SK-N-SH treated with all-trans-retinoic acid at 6 μM for 48 hours (cell line): ENCODE measurements at regions not wholly inside any gene's neighbourhood (a gene's known extent, or its start where the extent isn't known, plus 50 kb on each side); places are given as distances from the start of the nearest gene placed in this dataset.

ENCODE experiments used
- ATAC-seq: fragments of 200-7000 bp; cut with Tn5 transposase; 3 replicates; pipeline ENCODE4 v1.9.1; 2020; ENCODE audit warnings: mild to moderate bottlenecking, moderate library complexity
- BACH2 ChIP-seq: fragments of 250-450 bp; sonication (Bioruptor Pico); IDR thresholded peaks from 2 replicates; pipeline ENCODE4 v1.9.0; 2021; ENCODE audit warnings: mild to moderate bottlenecking, borderline replicate concordance
- CREB5 ChIP-seq: fragments of 250-450 bp; sonication (Bioruptor Pico); IDR thresholded peaks from 2 replicates; pipeline ENCODE4 v1.5.1; 2020; ENCODE audit warnings: low read depth, mild to moderate bottlenecking, moderate library complexity
- CSDC2 ChIP-seq: fragments of 250-450 bp; sonication (Bioruptor Pico); IDR thresholded peaks from 2 replicates; pipeline ENCODE4 v1.5.0; 2020; ENCODE audit warnings: mild to moderate bottlenecking, moderate library complexity
- CSRNP3 ChIP-seq: fragments of 250-450 bp; sonication (Bioruptor Pico); IDR thresholded peaks from 2 replicates; pipeline ENCODE4 v1.5.1; 2021; ENCODE audit warnings: mild to moderate bottlenecking, moderate library complexity
- ESRRG ChIP-seq: fragments of 250-450 bp; sonication (Bioruptor Pico); IDR thresholded peaks from 2 replicates; pipeline ENCODE4 v1.6.1; 2021; ENCODE audit warnings: mild to moderate bottlenecking
- GLIS3 ChIP-seq: fragments of 250-450 bp; sonication (Bioruptor Pico); IDR thresholded peaks from 2 replicates; pipeline ENCODE4 v1.5.0; 2020; ENCODE audit warnings: mild to moderate bottlenecking, moderate library complexity
- ISL1 ChIP-seq: fragments of 250-450 bp; sonication (Bioruptor Pico); IDR thresholded peaks from 2 replicates; pipeline ENCODE4 v2.1.2; 2022; ENCODE audit warnings: mild to moderate bottlenecking, moderate library complexity
- OSR1 ChIP-seq: fragments of 250-450 bp; sonication (Bioruptor Pico); IDR thresholded peaks from 2 replicates; pipeline ENCODE4 v1.8.0; 2022; ENCODE audit warnings: moderate library complexity, mild to moderate bottlenecking, inconsistent platforms
- PPARA ChIP-seq: fragments of 250-450 bp; sonication (Bioruptor Pico); IDR thresholded peaks from 2 replicates; pipeline ENCODE4 v1.5.0; 2020; ENCODE audit warnings: mild to moderate bottlenecking, borderline replicate concordance
- RARB ChIP-seq: fragments of 250-450 bp; sonication (Bioruptor Pico); IDR thresholded peaks from 2 replicates; pipeline ENCODE4 v1.8.0; 2021; ENCODE audit warnings: mild to moderate bottlenecking, moderate library complexity
- SNAI2 ChIP-seq: fragments of 250-450 bp; sonication (Bioruptor Pico); IDR thresholded peaks from 2 replicates; pipeline ENCODE4 v1.5.0; 2020; ENCODE audit warnings: mild to moderate bottlenecking, moderate library complexity
- TCF4 ChIP-seq: fragments of 250-450 bp; sonication (Bioruptor Pico); IDR thresholded peaks from 2 replicates; pipeline ENCODE4 v1.8.0; 2021; ENCODE audit warnings: mild to moderate bottlenecking, moderate library complexity, borderline replicate concordance
- TOX ChIP-seq: fragments of 250-450 bp; sonication (Bioruptor Pico); IDR thresholded peaks from 2 replicates; pipeline ENCODE4 v1.8.0; 2021; ENCODE audit warnings: mild to moderate bottlenecking, moderate library complexity, borderline replicate concordance
- ZC3H10 ChIP-seq: fragments of 250-450 bp; sonication (Bioruptor Pico); IDR thresholded peaks from 2 replicates; pipeline ENCODE4 v1.5.1; 2021; ENCODE audit warnings: mild to moderate bottlenecking, moderate library complexity
- ZFP3 ChIP-seq: fragments of 250-450 bp; sonication (Bioruptor Pico); IDR thresholded peaks from 2 replicates; pipeline ENCODE4 v1.5.0; 2020; ENCODE audit warnings: mild to moderate bottlenecking, moderate library complexity
- ZFP30 ChIP-seq: fragments of 450-650 bp; formaldehyde crosslinking; IDR thresholded peaks from 2 replicates; pipeline ENCODE4 v1.5.0; 2022; ENCODE audit warnings: mild to moderate bottlenecking, moderate library complexity
- ZNF565 ChIP-seq: fragments of 450-650 bp; formaldehyde crosslinking; conservative IDR thresholded peaks from 2 replicates; pipeline ENCODE4 v1.5.0; 2020; ENCODE audit warnings: low read depth, mild to moderate bottlenecking, moderate library complexity
- ZNF70 ChIP-seq: fragments of 450-650 bp; formaldehyde crosslinking; IDR thresholded peaks from 2 replicates; pipeline ENCODE4 v1.5.0; 2020; ENCODE audit warnings: mild to moderate bottlenecking, moderate library complexity
- TF ChIP-seq, protein P1 (sequence below): fragments of 250-450 bp; sonication (Bioruptor Pico); IDR thresholded peaks from 2 replicates; pipeline ENCODE4 v1.5.0; 2020; ENCODE audit warnings: mild to moderate bottlenecking, moderate library complexity
- TF ChIP-seq, protein P2 (sequence below): fragments of 250-450 bp; sonication (Bioruptor Pico); IDR thresholded peaks from 2 replicates; pipeline ENCODE4 v1.8.0; 2020; ENCODE audit warnings: mild to moderate bottlenecking, moderate library complexity, borderline replicate concordance
- TF ChIP-seq, protein P3 (sequence below): fragments of 250-450 bp; sonication (Bioruptor Pico); IDR thresholded peaks from 2 replicates; pipeline ENCODE4 v1.8.0; 2021; ENCODE audit warnings: low read depth, mild to moderate bottlenecking, moderate library complexity, borderline replicate concordance

DNA sequence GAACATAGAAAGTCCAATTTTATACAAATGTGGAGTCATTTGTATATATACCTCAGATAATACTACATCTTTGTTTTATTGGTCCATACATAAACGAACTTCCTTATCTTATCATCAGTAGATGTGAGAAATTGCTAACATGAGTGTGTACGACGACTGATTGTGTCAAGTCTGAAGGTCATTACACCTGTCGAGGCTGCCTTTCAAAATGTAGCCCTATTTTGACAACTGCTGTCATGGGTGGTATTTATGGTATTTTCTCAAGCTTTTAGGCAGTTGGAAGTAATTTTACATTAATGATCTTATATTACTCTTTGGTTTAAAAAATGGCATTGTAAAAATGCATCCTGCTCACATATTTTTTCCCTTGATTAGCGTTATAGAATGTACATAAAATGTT lies 183.7 kb upstream of the DNAJC19 start:
- TF ChIP-seq CREB5 (CRISPR knock-in tag) (no peak), ESRRG (CRISPR knock-in tag) (no peak), TCF4 (CRISPR knock-in tag) (no peak), GLIS3 (CRISPR knock-in tag) (no peak), ISL1 (CRISPR knock-in tag) (no peak), BACH2 (no peak), TOX (CRISPR knock-in tag) (no peak), PPARA (no peak), CSRNP3 (no peak), OSR1 (CRISPR knock-in tag) (no peak), SNAI2 (no peak), CSDC2 (CRISPR knock-in tag) (no peak), ZC3H10 (CRISPR knock-in tag) (no peak), ZNF565 (CRISPR knock-in tag) (no peak)
- TF ChIP-seq, protein P1, sequence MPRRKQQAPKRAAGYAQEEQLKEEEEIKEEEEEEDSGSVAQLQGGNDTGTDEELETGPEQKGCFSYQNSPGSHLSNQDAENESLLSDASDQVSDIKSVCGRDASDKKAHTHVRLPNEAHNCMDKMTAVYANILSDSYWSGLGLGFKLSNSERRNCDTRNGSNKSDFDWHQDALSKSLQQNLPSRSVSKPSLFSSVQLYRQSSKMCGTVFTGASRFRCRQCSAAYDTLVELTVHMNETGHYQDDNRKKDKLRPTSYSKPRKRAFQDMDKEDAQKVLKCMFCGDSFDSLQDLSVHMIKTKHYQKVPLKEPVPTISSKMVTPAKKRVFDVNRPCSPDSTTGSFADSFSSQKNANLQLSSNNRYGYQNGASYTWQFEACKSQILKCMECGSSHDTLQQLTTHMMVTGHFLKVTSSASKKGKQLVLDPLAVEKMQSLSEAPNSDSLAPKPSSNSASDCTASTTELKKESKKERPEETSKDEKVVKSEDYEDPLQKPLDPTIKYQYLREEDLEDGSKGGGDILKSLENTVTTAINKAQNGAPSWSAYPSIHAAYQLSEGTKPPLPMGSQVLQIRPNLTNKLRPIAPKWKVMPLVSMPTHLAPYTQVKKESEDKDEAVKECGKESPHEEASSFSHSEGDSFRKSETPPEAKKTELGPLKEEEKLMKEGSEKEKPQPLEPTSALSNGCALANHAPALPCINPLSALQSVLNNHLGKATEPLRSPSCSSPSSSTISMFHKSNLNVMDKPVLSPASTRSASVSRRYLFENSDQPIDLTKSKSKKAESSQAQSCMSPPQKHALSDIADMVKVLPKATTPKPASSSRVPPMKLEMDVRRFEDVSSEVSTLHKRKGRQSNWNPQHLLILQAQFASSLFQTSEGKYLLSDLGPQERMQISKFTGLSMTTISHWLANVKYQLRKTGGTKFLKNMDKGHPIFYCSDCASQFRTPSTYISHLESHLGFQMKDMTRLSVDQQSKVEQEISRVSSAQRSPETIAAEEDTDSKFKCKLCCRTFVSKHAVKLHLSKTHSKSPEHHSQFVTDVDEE = no peak
- no peak for ATAC-seq

DNA sequence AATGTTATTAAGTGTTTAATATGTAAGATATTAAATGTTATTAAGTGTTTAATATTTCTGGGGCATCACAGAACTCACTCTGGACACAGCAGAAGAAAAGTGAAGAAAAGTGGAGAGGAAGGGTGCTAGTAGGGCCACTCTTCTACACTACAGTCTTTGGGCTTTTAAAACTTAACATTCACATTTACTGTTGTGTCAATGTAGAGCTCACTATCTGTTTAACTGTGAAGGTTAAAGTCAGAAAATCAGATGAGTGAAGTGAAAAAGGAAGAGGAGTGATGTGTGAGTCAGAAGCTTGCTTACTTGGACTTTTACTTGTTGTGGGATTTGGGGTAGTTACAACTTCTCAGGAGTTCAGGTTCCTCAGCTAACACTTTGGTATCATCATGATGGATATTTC lies 145.3 kb upstream of the DNAJC19 start:
- ATAC-seq = no peak
- TF ChIP-seq CSRNP3 = no peak
- TF ChIP-seq OSR1 (CRISPR knock-in tag) = no peak
- no peak for TF ChIP-seq PPARA
- TF ChIP-seq, protein P2, sequence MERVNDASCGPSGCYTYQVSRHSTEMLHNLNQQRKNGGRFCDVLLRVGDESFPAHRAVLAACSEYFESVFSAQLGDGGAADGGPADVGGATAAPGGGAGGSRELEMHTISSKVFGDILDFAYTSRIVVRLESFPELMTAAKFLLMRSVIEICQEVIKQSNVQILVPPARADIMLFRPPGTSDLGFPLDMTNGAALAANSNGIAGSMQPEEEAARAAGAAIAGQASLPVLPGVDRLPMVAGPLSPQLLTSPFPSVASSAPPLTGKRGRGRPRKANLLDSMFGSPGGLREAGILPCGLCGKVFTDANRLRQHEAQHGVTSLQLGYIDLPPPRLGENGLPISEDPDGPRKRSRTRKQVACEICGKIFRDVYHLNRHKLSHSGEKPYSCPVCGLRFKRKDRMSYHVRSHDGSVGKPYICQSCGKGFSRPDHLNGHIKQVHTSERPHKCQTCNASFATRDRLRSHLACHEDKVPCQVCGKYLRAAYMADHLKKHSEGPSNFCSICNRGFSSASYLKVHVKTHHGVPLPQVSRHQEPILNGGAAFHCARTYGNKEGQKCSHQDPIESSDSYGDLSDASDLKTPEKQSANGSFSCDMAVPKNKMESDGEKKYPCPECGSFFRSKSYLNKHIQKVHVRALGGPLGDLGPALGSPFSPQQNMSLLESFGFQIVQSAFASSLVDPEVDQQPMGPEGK = no peak
- no peak for TF ChIP-seq ZFP3
- no peak for TF ChIP-seq RARB (CRISPR knock-in tag)
- no peak for TF ChIP-seq ZNF70
- TF ChIP-seq ZNF565 (CRISPR knock-in tag) = no peak
- no peak for TF ChIP-seq TCF4 (CRISPR knock-in tag)
- no peak for TF ChIP-seq CSDC2 (CRISPR knock-in tag)
- TF ChIP-seq ZC3H10 (CRISPR knock-in tag) = no peak
- no peak for TF ChIP-seq ISL1 (CRISPR knock-in tag)

DNA sequence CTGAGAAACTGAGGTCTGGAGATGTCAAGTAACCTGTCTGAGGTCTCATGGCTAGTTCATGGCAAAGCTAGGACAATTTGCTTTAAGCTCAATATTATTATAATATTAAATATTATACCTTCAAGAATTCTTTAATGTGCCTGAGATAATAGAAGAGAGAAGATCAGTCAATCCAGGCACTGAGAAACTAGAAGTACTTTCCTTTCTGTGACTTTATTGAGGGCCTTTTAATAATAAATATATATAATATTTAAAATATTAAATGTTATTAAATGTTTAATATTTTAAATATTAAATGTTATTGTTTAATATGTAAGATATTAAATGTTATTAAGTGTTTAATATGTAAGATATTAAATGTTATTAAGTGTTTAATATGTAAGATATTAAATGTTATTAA lies 144.3 kb upstream of the DNAJC19 start:
- TF ChIP-seq PPARA = no peak
- TF ChIP-seq ZFP3 = no peak
- TF ChIP-seq, all 23 proteins: peak for 0
- no peak for ATAC-seq

- TF ChIP-seq, protein P3, sequence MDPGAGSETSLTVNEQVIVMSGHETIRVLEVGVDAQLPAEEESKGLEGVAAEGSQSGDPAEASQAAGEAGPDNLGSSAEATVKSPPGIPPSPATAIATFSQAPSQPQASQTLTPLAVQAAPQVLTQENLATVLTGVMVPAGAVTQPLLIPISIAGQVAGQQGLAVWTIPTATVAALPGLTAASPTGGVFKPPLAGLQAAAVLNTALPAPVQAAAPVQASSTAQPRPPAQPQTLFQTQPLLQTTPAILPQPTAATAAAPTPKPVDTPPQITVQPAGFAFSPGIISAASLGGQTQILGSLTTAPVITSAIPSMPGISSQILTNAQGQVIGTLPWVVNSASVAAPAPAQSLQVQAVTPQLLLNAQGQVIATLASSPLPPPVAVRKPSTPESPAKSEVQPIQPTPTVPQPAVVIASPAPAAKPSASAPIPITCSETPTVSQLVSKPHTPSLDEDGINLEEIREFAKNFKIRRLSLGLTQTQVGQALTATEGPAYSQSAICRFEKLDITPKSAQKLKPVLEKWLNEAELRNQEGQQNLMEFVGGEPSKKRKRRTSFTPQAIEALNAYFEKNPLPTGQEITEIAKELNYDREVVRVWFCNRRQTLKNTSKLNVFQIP (CRISPR knock-in tag) = no peak
- TF ChIP-seq GLIS3 (CRISPR knock-in tag) (no peak), ISL1 (CRISPR knock-in tag) (no peak), ZFP30 (CRISPR knock-in tag) (no peak), RARB (CRISPR knock-in tag) (no peak)
- no peak for ATAC-seq
Observed at GRCh38 chr3:181105646-181106045, 116.1 kb upstream of the DNAJC19 start.
